Choroid plexus epithelial cell (primary cell): ENCODE measurements at regions not wholly inside any gene's neighbourhood (a gene's known extent, or its start where the extent isn't known, plus 50 kb on each side); places are given as distances from the start of the nearest gene placed in this dataset.

ENCODE experiments used
- DNase-seq: peaks from one replicate; pipeline ENCODE4 v3.0.0-alpha.2; 2010; ENCODE audit warnings: low read depth
- H3K4me3 ChIP-seq: 2 replicates; pipeline ENCODE4 v1.5.1; 2011; ENCODE audit warnings: low read depth, mild to moderate bottlenecking, control low read depth, low read length, moderate library complexity
- TF ChIP-seq, protein P1 (sequence below): conservative IDR thresholded peaks from 2 replicates; pipeline ENCODE4 v1.5.1; 2011; ENCODE audit warnings: low read depth, mild to moderate bottlenecking, control low read depth, inconsistent platforms, low read length, moderate library complexity

DNA sequence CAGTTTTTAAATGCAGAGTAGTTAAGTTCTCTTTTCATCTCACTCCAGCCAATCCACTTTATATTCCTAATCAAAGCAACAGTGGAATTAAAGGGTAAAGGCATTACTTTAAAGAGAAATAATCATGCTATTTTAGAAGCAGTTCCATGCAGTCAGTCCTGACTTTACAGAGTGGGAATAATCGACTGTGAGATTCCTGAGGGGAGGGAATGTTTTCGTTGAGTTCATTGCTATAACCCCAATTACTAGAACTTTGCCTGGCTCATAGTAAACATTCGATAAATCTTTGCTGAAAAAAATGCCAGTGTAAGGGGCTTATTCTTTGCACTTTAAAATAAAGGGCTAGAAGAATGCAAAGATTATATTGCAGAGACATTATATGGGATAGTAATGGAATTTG, 127.2 kb upstream of the ASTN2 start:
- no peak for DNase-seq
- H3K4me3 ChIP-seq: no peak overlapping the region
- TF ChIP-seq, protein P1, sequence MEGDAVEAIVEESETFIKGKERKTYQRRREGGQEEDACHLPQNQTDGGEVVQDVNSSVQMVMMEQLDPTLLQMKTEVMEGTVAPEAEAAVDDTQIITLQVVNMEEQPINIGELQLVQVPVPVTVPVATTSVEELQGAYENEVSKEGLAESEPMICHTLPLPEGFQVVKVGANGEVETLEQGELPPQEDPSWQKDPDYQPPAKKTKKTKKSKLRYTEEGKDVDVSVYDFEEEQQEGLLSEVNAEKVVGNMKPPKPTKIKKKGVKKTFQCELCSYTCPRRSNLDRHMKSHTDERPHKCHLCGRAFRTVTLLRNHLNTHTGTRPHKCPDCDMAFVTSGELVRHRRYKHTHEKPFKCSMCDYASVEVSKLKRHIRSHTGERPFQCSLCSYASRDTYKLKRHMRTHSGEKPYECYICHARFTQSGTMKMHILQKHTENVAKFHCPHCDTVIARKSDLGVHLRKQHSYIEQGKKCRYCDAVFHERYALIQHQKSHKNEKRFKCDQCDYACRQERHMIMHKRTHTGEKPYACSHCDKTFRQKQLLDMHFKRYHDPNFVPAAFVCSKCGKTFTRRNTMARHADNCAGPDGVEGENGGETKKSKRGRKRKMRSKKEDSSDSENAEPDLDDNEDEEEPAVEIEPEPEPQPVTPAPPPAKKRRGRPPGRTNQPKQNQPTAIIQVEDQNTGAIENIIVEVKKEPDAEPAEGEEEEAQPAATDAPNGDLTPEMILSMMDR: no peak

DNA sequence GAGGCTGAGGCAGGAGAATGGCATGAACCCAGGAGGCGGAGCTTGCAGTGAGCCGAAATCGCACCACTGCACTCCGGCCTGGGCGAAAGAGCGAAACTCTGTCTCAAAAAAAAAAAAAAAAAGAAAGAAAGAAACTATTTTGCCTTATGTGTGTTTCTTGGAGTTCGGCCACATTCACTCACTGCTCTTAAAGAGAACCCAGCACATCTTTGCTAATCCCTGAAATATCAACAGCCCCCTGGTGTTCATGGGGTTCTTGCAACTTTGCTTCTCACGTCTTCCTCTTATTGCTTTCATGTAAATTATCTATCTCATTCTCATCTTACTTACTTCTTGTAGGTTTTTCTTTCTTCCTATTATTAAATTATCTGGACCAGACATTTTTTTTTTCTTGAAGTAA, 126.3 kb upstream of the ASTN2 start:
- peak; percentile 13 for DNase-seq
- TF ChIP-seq, protein P1: no peak

DNA sequence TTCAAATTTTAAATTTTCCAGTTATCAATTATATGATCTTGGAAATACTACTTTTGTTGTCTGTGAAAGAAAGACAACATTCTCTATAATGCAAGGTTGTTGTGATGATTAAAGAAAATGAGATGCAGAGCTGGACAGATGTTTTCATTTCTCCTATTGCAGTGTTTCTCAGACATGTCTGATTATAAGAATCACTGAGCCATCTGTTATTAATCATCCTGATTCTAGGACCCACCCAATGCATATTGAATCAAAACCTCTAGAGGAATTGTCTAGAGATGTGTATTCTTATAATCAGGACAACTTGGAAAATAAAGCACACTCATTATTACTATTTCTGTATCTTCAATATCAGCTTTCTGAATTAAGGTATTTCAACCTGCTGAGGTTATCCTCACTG, 121.1 kb upstream of the ASTN2 start:
- TF ChIP-seq, protein P1: no peak
- H3K4me3 ChIP-seq: no peak overlapping the region
- no peak for DNase-seq

More for the DNA sequence above, 126.3 kb upstream of the ASTN2 start:
- H3K4me3 ChIP-seq: no peak overlapping the region

DNA sequence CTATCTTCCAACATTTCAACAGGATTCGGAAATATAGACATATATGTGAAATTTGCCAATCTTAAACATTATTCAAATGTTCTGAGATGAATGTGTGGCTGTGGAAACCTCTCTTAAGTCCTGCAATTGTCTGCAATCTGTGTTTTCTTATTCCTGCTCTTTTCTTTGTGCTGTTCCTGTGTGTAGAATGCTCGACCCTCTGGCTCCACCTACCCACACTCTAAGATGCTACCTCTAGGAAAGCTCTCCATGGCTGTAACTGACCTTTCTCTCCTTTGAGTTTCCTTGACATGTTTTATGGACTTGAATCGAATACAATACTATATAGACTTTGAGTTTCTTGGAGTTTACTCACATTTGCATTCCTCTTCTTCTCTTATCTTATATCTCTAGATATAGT, 120.6 kb upstream of the ASTN2 start:
- no peak overlapping the region for H3K4me3 ChIP-seq
- TF ChIP-seq, protein P1: no peak
- no peak for DNase-seq

DNA sequence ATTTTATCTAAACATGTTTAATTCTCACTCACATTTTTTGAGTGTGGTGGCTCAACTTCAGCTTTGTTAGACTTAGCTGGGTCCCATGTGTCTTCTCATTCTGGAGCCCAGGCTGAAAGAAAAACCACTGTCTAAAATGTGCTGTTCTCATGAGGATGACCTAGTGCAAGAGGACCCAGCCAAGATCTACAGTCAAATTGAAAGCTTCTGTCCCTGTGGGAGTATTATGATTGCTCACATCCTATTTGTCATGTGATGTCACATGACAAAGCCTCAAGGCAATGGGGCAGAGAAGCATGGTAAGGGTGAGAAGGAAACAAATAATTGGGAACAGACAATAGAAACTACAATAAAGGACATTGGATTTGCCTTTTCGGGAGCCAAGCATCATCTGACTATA, 113.4 kb upstream of the ASTN2 start:
- H3K4me3 ChIP-seq: no peak overlapping the region
- DNase-seq: no peak
- TF ChIP-seq, protein P1: no peak

DNA sequence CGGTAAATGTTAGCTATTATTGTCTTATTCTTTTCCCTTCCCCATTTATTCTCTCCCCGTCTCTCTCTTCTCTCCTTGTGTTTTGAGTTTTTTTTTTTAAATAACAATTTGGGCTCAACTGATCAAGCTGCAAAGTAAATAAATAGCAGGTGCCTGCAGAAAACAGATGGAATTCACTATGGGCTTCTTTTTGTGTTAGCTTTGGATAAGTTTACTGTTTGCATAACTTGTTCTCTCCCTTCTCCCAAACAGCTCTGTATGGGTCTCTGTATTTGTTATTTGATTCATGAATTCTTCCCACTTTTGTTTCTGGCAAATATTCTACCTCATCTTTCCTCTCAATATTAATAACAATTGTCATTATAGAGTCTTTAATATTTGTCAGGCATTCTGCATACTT, 111.8 kb upstream of the ASTN2 start:
- DNase-seq: no peak
- TF ChIP-seq, protein P1: no peak
- H3K4me3 ChIP-seq: no peak overlapping the region

DNA sequence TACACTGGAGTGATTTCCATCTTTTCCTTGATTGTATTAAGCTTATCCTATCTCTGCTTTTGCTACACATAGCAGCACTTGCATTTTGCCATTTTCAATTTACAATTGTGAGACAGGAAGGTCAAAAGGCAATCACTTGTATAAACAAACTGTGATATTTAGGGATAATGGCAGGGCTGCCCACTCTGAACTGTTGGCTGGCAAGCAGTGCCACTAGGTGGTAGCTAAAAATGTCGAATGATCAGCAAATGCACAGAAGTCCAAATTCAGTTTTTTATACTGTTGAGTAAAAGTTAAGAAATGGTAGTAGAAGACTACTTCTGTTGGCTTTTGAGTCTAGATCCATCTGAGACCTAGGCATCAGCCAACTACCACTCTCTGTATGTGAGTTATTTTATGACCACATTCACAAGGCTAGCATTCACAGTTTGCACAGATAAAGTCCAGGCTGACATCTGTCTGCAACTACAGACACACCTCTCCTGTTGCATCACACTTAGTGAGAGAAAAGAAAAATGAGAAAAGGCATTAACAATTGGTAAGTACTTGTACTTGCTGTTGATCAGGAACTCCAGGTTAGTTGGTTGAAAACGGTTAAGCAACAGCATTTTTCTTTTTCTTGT, 108.8 kb upstream of the ASTN2 start:
- TF ChIP-seq, protein P1: no peak
- no peak for DNase-seq

More for the DNA sequence above, 108.8 kb upstream of the ASTN2 start:
- H3K4me3 ChIP-seq: no peak overlapping the region
